ENCODE measurements at regions not wholly inside any gene's neighbourhood (a gene's known extent, or its start where the extent isn't known, plus 50 kb on each side); places are given as distances from the start of the nearest gene placed in this dataset.

DNA sequence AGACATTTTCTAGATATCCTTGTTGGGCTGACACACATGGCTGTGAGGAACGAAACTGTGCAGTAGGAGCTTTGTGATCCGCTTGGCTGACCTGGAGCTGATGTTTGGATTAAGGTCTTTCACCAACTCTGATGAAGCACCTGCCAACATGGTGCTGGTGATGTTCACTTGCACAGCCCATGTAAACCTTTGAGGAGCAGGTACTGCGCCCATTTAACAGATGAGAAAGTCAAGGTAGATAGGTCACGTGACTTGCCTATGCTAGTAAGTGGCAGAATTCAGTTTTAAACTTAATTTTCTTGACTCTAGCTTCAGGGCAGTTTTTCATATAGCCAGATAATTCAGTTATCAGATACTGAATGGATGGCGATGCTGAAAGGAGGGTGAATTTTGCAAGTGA lies 351.9 kb downstream of the RPS24 start:
- TF ChIP-seq, protein P1, sequence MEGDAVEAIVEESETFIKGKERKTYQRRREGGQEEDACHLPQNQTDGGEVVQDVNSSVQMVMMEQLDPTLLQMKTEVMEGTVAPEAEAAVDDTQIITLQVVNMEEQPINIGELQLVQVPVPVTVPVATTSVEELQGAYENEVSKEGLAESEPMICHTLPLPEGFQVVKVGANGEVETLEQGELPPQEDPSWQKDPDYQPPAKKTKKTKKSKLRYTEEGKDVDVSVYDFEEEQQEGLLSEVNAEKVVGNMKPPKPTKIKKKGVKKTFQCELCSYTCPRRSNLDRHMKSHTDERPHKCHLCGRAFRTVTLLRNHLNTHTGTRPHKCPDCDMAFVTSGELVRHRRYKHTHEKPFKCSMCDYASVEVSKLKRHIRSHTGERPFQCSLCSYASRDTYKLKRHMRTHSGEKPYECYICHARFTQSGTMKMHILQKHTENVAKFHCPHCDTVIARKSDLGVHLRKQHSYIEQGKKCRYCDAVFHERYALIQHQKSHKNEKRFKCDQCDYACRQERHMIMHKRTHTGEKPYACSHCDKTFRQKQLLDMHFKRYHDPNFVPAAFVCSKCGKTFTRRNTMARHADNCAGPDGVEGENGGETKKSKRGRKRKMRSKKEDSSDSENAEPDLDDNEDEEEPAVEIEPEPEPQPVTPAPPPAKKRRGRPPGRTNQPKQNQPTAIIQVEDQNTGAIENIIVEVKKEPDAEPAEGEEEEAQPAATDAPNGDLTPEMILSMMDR (conservative IDR thresholded peaks at IDR 0.05; ENCODE audit: low read depth, low read length), result no peak
- DNase-seq (ENCODE audit: low read depth), result no peak
- H3K4me3 ChIP-seq (ENCODE audit: low read depth, low read length), result no peak overlapping the region

DNA sequence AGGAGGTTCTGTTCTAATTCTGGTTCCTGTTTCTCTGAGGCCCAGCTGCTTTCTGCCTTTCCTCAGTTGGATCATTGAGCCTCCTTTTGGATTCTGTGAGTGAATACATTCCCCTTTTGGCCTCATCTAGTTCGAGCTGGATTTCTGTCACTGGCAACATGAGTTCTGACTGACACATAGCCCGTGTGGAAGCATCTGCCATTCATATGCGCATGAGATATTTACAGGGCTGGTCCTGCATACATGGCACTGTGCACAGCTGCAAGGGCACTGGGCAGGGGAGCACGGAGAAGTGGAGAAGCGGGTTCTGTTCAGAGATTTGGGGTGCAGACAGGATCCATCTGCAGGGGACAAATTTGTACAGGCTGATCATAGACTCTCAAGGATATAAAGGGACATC lies 352.8 kb downstream of the RPS24 start:
- TF ChIP-seq, protein P1 (conservative IDR thresholded peaks at IDR 0.05; ENCODE audit: low read depth, low read length), result no peak

DNA sequence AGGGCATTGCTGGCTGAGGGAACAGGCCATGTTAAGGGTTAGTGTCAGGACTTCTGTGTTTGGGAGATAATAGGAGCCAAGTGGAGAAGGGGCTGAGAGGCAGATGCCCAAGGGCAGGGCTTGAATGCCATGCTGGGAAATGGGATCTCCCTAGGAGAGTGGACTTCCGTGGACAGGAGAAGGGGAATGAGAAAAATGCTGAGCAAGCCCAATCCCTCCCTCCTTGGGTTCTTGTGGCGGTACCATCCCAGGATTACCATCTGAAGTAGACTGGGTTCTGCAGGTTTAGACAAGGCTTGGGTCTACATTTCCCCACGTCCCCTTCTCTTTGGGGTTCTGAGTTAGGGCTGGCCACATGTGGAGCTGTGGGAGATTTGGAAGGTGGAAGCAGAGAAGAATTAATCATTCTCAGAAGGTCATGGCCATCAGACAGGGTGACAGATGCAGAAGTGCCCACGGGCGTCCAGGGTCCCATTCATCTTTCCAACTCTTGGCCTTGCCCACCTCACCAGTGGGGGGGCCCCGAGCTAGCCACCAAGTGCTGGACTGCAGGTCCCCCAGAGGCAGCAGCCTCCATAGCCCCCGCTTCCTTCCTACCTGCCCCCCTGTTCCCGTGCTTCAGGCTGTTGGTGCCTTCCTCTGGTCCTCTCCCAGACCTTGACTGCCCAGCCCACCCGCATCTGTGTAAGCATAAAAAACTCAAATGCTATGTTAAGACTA lies 354.8 kb downstream of the RPS24 start:
- TF ChIP-seq, protein P1 (conservative IDR thresholded peaks at IDR 0.05; ENCODE audit: low read depth, low read length), result no peak
- DNase-seq (ENCODE audit: low read depth), result no peak
- H3K4me3 ChIP-seq (ENCODE audit: low read depth, low read length), result no peak overlapping the region

More for the DNA sequence above, 352.8 kb downstream of the RPS24 start:
- no peak overlapping the region for H3K4me3 ChIP-seq (ENCODE audit: low read depth, low read length)
- DNase-seq (ENCODE audit: low read depth), result no peak

DNA sequence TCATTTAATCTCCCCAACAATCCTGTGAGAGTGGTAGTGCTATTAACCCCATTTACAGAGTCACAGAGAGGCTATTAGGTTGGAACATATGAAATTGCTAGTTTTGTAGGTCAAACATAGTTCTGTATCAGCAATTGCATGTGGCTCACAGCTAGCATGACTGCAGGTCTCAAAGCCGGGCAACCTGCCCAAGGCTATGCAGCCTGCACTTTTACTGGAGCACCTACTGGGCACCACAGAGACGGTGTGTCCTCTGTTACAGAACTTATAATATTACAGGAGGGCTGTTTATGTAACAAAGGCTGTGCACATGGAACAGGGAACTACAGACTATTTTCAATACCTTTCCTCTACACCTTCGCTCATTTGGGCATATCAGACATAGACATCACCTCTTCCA lies 355.8 kb downstream of the RPS24 start:
- no peak for DNase-seq (ENCODE audit: low read depth)
- no peak overlapping the region for H3K4me3 ChIP-seq (ENCODE audit: low read depth, low read length)
- TF ChIP-seq, protein P1 (conservative IDR thresholded peaks at IDR 0.05; ENCODE audit: low read depth, low read length), result no peak

DNA sequence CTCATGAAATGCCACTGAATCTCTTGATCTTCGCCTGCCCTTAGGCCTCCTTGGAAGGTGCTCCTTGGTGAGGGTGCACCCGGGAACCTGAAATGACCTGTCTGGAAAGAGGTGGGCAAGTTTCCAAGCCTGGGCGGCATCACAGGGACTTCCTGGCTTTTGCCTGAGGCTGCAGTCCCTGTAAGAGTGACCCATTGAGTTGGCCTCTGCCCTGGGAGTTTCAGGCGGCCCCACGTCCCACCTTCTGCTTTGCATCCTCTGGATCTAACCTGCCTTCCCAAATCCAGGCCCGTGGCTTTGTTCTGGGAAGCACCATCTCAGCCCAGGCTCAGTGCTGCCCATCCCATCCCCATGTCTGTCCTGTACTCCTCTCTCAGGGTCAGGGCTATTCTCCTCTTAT lies 356.4 kb downstream of the RPS24 start:
- H3K4me3 ChIP-seq (ENCODE audit: low read depth, low read length), result no peak overlapping the region
- no peak for DNase-seq (ENCODE audit: low read depth)
- TF ChIP-seq, protein P1 (conservative IDR thresholded peaks at IDR 0.05; ENCODE audit: low read depth, low read length), result no peak

DNA sequence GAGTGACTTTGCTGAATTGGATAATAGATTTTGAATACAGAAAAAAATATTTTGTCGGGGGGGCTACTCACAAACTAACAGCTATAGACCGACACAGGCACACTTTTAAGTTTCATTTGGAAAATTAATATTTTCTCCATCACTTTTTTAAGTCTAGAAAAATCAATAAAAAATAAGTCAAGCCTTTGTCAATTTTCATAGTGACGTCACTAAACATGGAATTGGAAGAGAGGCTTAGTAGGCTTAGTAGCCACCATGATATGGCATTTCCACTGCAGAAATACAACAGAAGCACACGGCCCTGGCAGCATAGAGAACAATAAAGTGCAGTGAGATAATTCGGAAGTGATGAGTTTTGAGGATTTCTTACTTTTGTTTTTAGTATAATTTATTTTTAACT lies 357.2 kb downstream of the RPS24 start:
- no peak for DNase-seq (ENCODE audit: low read depth)
- H3K4me3 ChIP-seq (ENCODE audit: low read depth, low read length), result no peak overlapping the region
- TF ChIP-seq, protein P1 (conservative IDR thresholded peaks at IDR 0.05; ENCODE audit: low read depth, low read length), result no peak

DNA sequence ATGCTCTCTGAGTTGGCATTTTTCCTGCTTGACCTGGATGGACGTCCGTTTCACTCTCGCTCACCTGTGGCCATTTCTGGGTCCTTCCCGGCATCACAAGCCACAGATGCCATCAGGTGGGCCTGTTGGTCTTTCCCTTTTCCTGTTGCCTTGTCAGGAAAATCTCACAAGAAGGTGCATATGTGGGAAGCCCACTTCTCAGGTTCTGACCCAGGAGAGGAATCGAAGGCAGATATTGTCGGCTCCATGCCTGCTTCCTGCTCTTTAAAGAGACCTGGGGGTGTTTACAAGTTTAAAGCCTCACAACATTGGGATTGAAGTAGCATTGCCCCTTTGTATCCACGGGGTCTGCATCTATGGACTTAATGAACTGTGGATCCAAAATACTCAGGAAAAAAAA lies 357.9 kb downstream of the RPS24 start:
- TF ChIP-seq, protein P1 (conservative IDR thresholded peaks at IDR 0.05; ENCODE audit: low read depth, low read length), result no peak
- H3K4me3 ChIP-seq (ENCODE audit: low read depth, low read length), result no peak overlapping the region
- DNase-seq (ENCODE audit: low read depth), result no peak

Measured in epithelial cell of proximal tubule (primary cell).